Naive thymus-derived CD4-positive, alpha-beta T cell (primary cell): ENCODE measurements at regions not wholly inside any gene's neighbourhood (a gene's known extent, or its start where the extent isn't known, plus 50 kb on each side); places are given as distances from the start of the nearest gene placed in this dataset.

Source experiments
- ATAC-seq: fragments of 150-1000 bp; cut with Tn5 transposase; 2 replicates; pipeline ENCODE4 v1.10.0; 2021; ENCODE audit warnings: mild to moderate bottlenecking, moderate library complexity
- CTCF ChIA-PET: fragments of 350-600 bp; sonication (Branson Sonifier 250); formaldehyde crosslinking; loops from one replicate; lab custom pipeline; 2021; ENCODE audit warnings: antibody characterized with exemption; lab: Charles Lee
- POLR2A ChIA-PET: fragments of 350-600 bp; sonication (Branson Sonifier 250); formaldehyde crosslinking; loops from one replicate; lab custom pipeline; 2021; ENCODE audit warnings: antibody characterized with exemption, inconsistent platforms; lab: Charles Lee
- DNase-seq, 9 donors: peaks; one replicate each; pipeline versions ENCODE4 v3.0.0 to v3.0.0-alpha.2; 2020 to 2022; ENCODE audit warnings: mixed read lengths in 1 of 9
- H3K27ac ChIP-seq: one replicate; pipeline ENCODE4 v1.7.0; 2013; ENCODE audit warnings: mild to moderate bottlenecking, low read depth, low read length, moderate library complexity
- H3K27me3 ChIP-seq, 2 donors: one replicate each; pipeline ENCODE4 v1.7.0; 2013; ENCODE audit warnings: low read length in 2 of 2, mild to moderate bottlenecking in 2 of 2, moderate library complexity in 2 of 2; ENCODE audit not compliant: control insufficient read depth in 2 of 2, insufficient read depth in 2 of 2
- H3K36me3 ChIP-seq, 3 experiments: 1 replicate in 2 of 3; 2 replicates in 1 of 3; pipeline ENCODE4 v1.7.0; 2013; ENCODE audit warnings: low read length in 3 of 3, mild to moderate bottlenecking in 3 of 3, moderate library complexity in 1 of 3; ENCODE audit not compliant: insufficient read depth in 3 of 3, control insufficient read depth in 2 of 3
- H3K4me1 ChIP-seq, 2 donors: one replicate each; pipeline ENCODE4 v1.7.0; 2013; ENCODE audit warnings: low read length in 2 of 2, mild to moderate bottlenecking in 2 of 2, moderate library complexity in 1 of 2; ENCODE audit not compliant: control insufficient read depth in 2 of 2, insufficient read depth in 2 of 2
- H3K4me3 ChIP-seq: 2 replicates; pipeline ENCODE4 v1.7.0; 2013; ENCODE audit warnings: mild to moderate bottlenecking, low read length
- H3K9me3 ChIP-seq, 3 experiments: 1 replicate in 2 of 3; 2 replicates in 1 of 3; pipeline ENCODE4 v1.7.0; 2013; ENCODE audit warnings: low read length in 3 of 3; ENCODE audit not compliant: control insufficient read depth in 2 of 3
- H3K27ac Mint-ChIP-seq, 9 donors: one replicate each; pipeline ENCODE4 v1.8.0; 2020 to 2022; ENCODE audit warnings: mixed read lengths in 9 of 9, mild to moderate bottlenecking in 8 of 9, moderate library complexity in 5 of 9, inconsistent platforms in 2 of 9
- H3K27me3 Mint-ChIP-seq, 5 donors: one replicate each; pipeline ENCODE4 v1.8.0; 2021 to 2022; ENCODE audit warnings: mixed read lengths in 5 of 5, mild to moderate bottlenecking in 1 of 5
- H3K36me3 Mint-ChIP-seq, 5 donors: one replicate each; pipeline ENCODE4 v1.8.0; 2020 to 2022; ENCODE audit warnings: mixed read lengths in 5 of 5, mild to moderate bottlenecking in 3 of 5, inconsistent platforms in 1 of 5
- H3K4me1 Mint-ChIP-seq, 7 donors: one replicate each; pipeline ENCODE4 v1.8.0; 2020 to 2022; ENCODE audit warnings: mixed read lengths in 7 of 7, mild to moderate bottlenecking in 3 of 7, inconsistent platforms in 1 of 7
- H3K4me3 Mint-ChIP-seq, 10 donors: one replicate each; pipeline ENCODE4 v1.8.0; 2020 to 2022; ENCODE audit warnings: mild to moderate bottlenecking in 10 of 10, mixed read lengths in 10 of 10, moderate library complexity in 6 of 10, inconsistent platforms in 2 of 10
- H3K9me3 Mint-ChIP-seq, 11 donors: one replicate each; pipeline ENCODE4 v1.8.0; 2020 to 2022; ENCODE audit warnings: mixed read lengths in 11 of 11, mild to moderate bottlenecking in 4 of 11, inconsistent platforms in 1 of 11, moderate library complexity in 1 of 11
- intact Hi-C, 2 donors: fragments of 100-400 bp; cut with micrococcal nuclease; formaldehyde crosslinking; loops; one replicate each; pipeline ENCODE4 v1.15.1; 2023

DNA sequence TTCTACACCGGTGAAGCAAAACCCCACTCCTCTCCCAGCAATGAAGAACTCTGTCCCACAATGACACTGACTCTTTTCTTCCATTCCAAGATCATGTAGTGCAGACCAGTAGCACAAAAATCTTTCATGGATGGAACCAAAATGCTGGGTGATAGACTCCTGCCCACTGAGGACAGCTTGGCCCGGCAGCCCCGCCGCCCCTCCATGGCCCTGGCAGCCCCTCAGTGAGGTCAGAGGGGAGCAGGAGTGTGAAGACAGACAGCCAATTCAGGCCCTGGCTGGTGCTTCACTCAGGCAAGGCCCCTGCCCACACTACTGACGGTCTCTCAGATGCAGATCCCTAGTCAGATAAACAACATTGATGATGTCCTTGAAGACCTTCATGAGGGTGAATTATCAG, 131.9 kb upstream of the SYNDIG1 start:
- intact Hi-C loops, result no loop called here
- H3K27me3 Mint-ChIP-seq, result peaks cover 0 to 8% (median 0%) of the 10 kb centered on the region in 5 donors
- H3K4me3 Mint-ChIP-seq, result no peak overlapping the region

DNA sequence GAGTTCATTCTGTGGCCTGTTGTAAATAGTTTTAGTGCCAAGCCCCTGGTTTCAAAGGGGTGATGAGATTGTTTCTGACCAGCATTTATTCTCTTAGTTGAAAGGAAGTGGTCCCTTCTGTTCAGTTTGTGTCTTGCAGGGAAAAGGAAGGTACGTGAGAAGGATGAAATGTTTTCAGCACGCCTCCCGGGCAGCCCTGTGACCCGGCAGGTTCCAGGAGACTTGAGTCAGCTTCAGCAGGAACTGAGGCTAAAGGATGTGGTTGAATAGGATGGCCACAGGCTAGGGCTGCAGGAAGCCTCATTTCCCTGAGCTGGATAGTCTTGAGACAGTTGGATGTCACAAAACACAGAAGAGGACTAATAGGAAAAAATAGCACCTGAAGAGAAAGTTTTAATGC, 132.4 kb upstream of the SYNDIG1 start:
- ATAC-seq (no peak), DNase-seq (no peak)
- Mint-ChIP-seq H3K27ac (peak overlapping the region in 3 of 9 donors; percentile 0 to 36 (median 21)), H3K27me3 (peaks cover 0 to 6% (median 0%) of the 10 kb centered on the region in 5 donors), H3K4me3 (no peak overlapping the region), H3K36me3 (no peaks in the 10 kb centered on the region), H3K9me3 (no peaks in the 10 kb centered on the region), H3K4me1 (peaks cover 0 to 13% (median 10%) of the 10 kb centered on the region in 7 donors)
- Histone ChIP-seq H3K9me3 (no peaks in the 10 kb centered on the region), H3K27ac (no peak overlapping the region), H3K27me3 (no peaks in the 10 kb centered on the region), H3K4me3 (no peak overlapping the region), H3K4me1 (no peaks in the 10 kb centered on the region), H3K36me3 (no peaks in the 10 kb centered on the region)
- CTCF ChIA-PET, result interaction anchor here (0.6 kb wide), 1 partner anchor 137 kb away, joined by 3 read pairs; no protein-coding TSS in a partner anchor
- intact Hi-C loops, result no loop called here
- POLR2A ChIA-PET, result no interaction called here

More for the DNA sequence above, 131.9 kb upstream of the SYNDIG1 start:
- no peaks in the 10 kb centered on the region for H3K36me3 Mint-ChIP-seq
- Histone ChIP-seq H3K4me1 (no peaks in the 10 kb centered on the region), H3K36me3 (no peaks in the 10 kb centered on the region), H3K27ac (no peak overlapping the region), H3K4me3 (no peak overlapping the region), H3K27me3 (no peaks in the 10 kb centered on the region), H3K9me3 (no peaks in the 10 kb centered on the region)
- peaks cover 0 to 13% (median 10%) of the 10 kb centered on the region in 7 donors for H3K4me1 Mint-ChIP-seq
- ATAC-seq (no peak), DNase-seq (no peak)
- no peak overlapping the region for H3K27ac Mint-ChIP-seq
- ChIA-PET CTCF (interaction anchor here (0.6 kb wide), 1 partner anchor 136 kb away, joined by 3 read pairs; no protein-coding TSS in a partner anchor), POLR2A (no interaction called here)
- no peaks in the 10 kb centered on the region for H3K9me3 Mint-ChIP-seq

DNA sequence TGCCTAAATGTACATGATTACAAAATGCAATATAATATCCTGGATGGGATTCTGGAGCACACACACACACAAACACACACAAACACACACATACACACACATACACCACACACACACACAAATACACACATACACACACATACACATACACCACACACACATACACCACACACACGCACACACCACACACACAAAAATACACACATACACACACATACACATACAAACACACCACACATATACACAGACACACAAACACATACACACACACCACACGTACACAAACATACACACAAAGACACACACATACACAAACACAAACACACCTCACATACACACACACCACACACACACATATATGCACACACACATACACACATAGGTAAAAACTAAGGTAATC, 134.6 kb upstream of the SYNDIG1 start:
- H3K4me1 ChIP-seq, result no peaks in the 10 kb centered on the region
- H3K36me3 Mint-ChIP-seq, result no peaks in the 10 kb centered on the region
- H3K36me3 ChIP-seq, result no peaks in the 10 kb centered on the region
- H3K4me3 Mint-ChIP-seq, result no peak overlapping the region
- ChIA-PET CTCF (no interaction called here), POLR2A (no interaction called here)
- H3K27ac ChIP-seq, result no peak overlapping the region
- no peak overlapping the region for H3K4me3 ChIP-seq
- no peaks in the 10 kb centered on the region for H3K9me3 ChIP-seq
- H3K27ac Mint-ChIP-seq, result no peak overlapping the region
- H3K9me3 Mint-ChIP-seq, result peaks cover 0 to 2% (median 0%) of the 10 kb centered on the region in 11 donors
- H3K27me3 Mint-ChIP-seq, result peaks cover 0 to 6% (median 0%) of the 10 kb centered on the region in 5 donors
- DNase-seq (no peak), ATAC-seq (no peak)
- H3K27me3 ChIP-seq, result no peaks in the 10 kb centered on the region
- H3K4me1 Mint-ChIP-seq, result peaks cover 0 to 13% (median 10%) of the 10 kb centered on the region in 7 donors
- intact Hi-C loops, result no loop called here

DNA sequence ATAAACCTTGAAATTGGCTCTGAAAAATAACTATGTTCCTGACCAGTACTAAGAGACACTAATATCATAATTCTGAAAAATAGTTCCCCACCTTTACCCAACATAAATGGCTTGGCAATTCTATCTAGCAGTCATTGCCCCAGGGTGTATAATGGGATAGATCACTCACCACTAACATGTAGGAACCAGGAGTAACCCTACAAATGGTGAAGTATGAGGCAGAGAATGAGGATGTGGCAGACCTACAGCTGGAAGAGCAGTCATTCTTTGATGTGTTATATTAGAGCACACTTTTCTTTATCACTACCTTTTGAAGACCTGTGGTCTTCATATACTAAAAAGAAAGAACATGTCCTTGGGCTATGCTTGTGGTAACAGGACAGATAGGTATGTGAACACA, 136.5 kb upstream of the SYNDIG1 start:
- Mint-ChIP-seq H3K36me3 (no peaks in the 10 kb centered on the region), H3K4me1 (peaks cover 0 to 13% (median 10%) of the 10 kb centered on the region in 7 donors), H3K27me3 (peaks cover 0 to 6% (median 0%) of the 10 kb centered on the region in 5 donors), H3K9me3 (peaks cover 0 to 2% (median 0%) of the 10 kb centered on the region in 11 donors), H3K27ac (no peak overlapping the region), H3K4me3 (no peak overlapping the region)
- intact Hi-C loops, result no loop called here
- ChIA-PET POLR2A (no interaction called here), CTCF (no interaction called here)
- H3K9me3 ChIP-seq, result no peaks in the 10 kb centered on the region
- H3K4me3 ChIP-seq, result no peak overlapping the region
- no peaks in the 10 kb centered on the region for H3K36me3 ChIP-seq
- no peak overlapping the region for H3K27ac ChIP-seq
- H3K4me1 ChIP-seq, result no peaks in the 10 kb centered on the region
- no peaks in the 10 kb centered on the region for H3K27me3 ChIP-seq
- DNase-seq (no peak), ATAC-seq (no peak)

DNA sequence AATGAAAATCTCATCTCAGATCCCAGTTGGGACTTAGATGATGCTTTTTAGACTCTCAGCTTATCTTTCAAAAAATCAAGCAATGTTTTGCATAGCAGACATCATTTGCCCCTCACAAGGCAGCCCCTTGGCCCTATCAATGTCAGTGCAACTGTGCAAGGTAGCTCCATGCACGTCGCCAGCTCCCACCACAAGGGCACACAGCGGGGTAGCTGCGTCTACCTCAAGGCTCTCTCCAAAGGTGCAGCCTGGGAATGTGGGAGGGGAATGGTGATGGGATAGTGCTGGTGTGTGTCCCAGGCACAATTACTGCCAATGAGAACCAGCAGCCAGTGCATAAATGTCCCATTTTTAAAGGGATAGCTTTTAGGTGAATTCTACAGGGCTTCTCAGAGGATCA, 137.5 kb upstream of the SYNDIG1 start:
- DNase-seq (no peak), ATAC-seq (no peak)
- H3K9me3 ChIP-seq, result no peaks in the 10 kb centered on the region
- H3K9me3 Mint-ChIP-seq, result peaks cover 0 to 2% (median 0%) of the 10 kb centered on the region in 11 donors
- H3K36me3 Mint-ChIP-seq, result no peaks in the 10 kb centered on the region
- H3K27ac Mint-ChIP-seq, result no peak overlapping the region
- H3K4me3 ChIP-seq, result no peak overlapping the region
- ChIA-PET POLR2A (no interaction called here), CTCF (no interaction called here)
- H3K27me3 Mint-ChIP-seq, result peaks cover 0 to 6% (median 0%) of the 10 kb centered on the region in 5 donors
- H3K4me3 Mint-ChIP-seq, result no peak overlapping the region
- H3K4me1 ChIP-seq, result no peaks in the 10 kb centered on the region
- no peaks in the 10 kb centered on the region for H3K36me3 ChIP-seq
- H3K27me3 ChIP-seq, result no peaks in the 10 kb centered on the region
- peaks cover 0 to 10% (median 5%) of the 10 kb centered on the region in 7 donors for H3K4me1 Mint-ChIP-seq
- intact Hi-C loops, result no loop called here
- no peak overlapping the region for H3K27ac ChIP-seq

DNA sequence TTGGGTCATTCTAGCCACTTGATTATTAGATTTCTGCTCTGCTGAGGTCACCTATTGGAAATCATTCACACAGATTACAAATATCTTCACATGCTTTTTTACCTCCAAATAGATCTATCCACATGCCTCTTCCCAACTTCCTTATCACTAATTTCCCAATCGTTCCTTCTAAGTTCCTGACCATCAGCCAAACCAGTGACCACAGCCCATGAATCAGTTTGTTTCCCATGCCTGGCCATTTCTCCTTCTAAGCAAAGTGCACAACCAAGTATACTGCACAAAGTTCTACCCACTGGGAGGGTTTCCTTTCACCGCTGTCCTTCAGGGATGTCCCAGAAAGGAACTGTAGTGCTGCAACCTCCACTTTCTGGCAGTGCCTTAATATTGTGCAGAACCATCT, 140.5 kb upstream of the SYNDIG1 start:
- CTCF ChIA-PET, result no interaction called here
- peaks cover 0 to 2% (median 0%) of the 10 kb centered on the region in 11 donors for H3K9me3 Mint-ChIP-seq
- POLR2A ChIA-PET, result no interaction called here

DNA sequence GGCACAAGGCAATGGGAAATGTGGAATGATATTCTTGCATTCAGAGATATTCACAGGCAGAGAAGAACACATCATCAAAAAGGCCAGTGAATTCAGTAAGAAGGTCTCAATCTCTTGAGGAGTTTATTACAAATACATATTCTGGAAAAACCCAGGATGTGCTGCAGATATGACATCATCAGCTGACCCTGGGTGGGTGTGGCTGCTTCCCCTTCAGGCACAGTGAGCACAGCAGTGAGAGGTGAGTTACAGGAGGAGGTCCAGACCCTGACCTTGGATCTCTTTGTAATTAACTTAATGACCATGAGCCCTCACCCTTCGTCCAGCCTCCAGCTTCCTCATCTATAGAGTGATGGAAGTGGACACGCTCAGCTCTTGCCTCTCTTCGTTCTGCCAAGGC, 147.5 kb upstream of the SYNDIG1 start:
- H3K27ac ChIP-seq, result no peak overlapping the region
- no peaks in the 10 kb centered on the region for H3K9me3 ChIP-seq
- H3K4me3 ChIP-seq, result no peak overlapping the region
- no peaks in the 10 kb centered on the region for H3K36me3 ChIP-seq
- no peak for DNase-seq
- peaks cover 0 to 23% of the 10 kb centered on the region in 2 donors for H3K4me1 ChIP-seq
- H3K27me3 ChIP-seq, result no peaks in the 10 kb centered on the region
- Mint-ChIP-seq H3K36me3 (peaks cover 0 to 3% (median 0%) of the 10 kb centered on the region in 5 donors), H3K27me3 (peaks cover 0 to 3% (median 0%) of the 10 kb centered on the region in 5 donors), H3K4me3 (no peak overlapping the region), H3K27ac (no peak overlapping the region), H3K9me3 (peaks cover 0 to 2% (median 0%) of the 10 kb centered on the region in 11 donors), H3K4me1 (peaks cover 13 to 38% (median 30%) of the 10 kb centered on the region in 7 donors)
- intact Hi-C loops, result no loop called here
- CTCF ChIA-PET, result interaction anchor here (1.2 kb wide), 1 partner anchor 12 kb away, joined by 3 read pairs; no protein-coding TSS in a partner anchor
- no peak for ATAC-seq
- POLR2A ChIA-PET, result no interaction called here

More for the DNA sequence above, 140.5 kb upstream of the SYNDIG1 start:
- intact Hi-C loops, result no loop called here
- Histone ChIP-seq H3K27me3 (no peaks in the 10 kb centered on the region), H3K36me3 (no peaks in the 10 kb centered on the region), H3K27ac (no peak overlapping the region), H3K4me3 (no peak overlapping the region), H3K9me3 (no peaks in the 10 kb centered on the region), H3K4me1 (no peaks in the 10 kb centered on the region)
- Mint-ChIP-seq H3K36me3 (no peaks in the 10 kb centered on the region), H3K27me3 (peaks cover 0 to 6% (median 0%) of the 10 kb centered on the region in 5 donors), H3K4me1 (peaks cover 0 to 6% (median 5%) of the 10 kb centered on the region in 7 donors), H3K27ac (no peak overlapping the region), H3K4me3 (no peak overlapping the region)
- no peak for ATAC-seq
- DNase-seq, result no peak
